ENCODE measurements at regions not wholly inside any gene's neighbourhood (a gene's known extent, or its start where the extent isn't known, plus 50 kb on each side); places are given as distances from the start of the nearest gene placed in this dataset.
A peak's percentile ranks its signal among the peaks of the same experiment; 100 is the strongest.

GRCh38 chr5:115050866-115051265 is 118.8 kb downstream of the TRIM36 start:
- no peak for DNase-seq
- H4K20me1 ChIP-seq (ENCODE audit: insufficient read depth, low read depth, low read length): no peaks in the 10 kb centered on the region
- H3K9me2 ChIP-seq (replicated peaks; ENCODE audit: insufficient read depth, low read length): no peaks in the 10 kb centered on the region
- no peaks in the 10 kb centered on the region for H3K79me2 ChIP-seq (ENCODE audit: low read length)
- no peaks in the 10 kb centered on the region for H3K36me3 ChIP-seq (ENCODE audit: insufficient read depth, low read length)
- no peaks in the 10 kb centered on the region for H3K27me3 ChIP-seq (ENCODE audit: low read length)
- no peak overlapping the region for H3K4me3 ChIP-seq (ENCODE audit: low read length)
- H3K4me2 ChIP-seq (ENCODE audit: low read depth, low read length, poor library complexity, severe bottlenecking): no peak overlapping the region
- no peak overlapping the region for H3K27ac ChIP-seq (ENCODE audit: low read length)
- H2AFZ ChIP-seq (ENCODE audit: low read length): no peak overlapping the region
- no peak overlapping the region for H3K9ac ChIP-seq (ENCODE audit: low read length)
- H3K4me1 ChIP-seq (ENCODE audit: low read length): no peaks in the 10 kb centered on the region
- no peaks in the 10 kb centered on the region for H3K9me3 ChIP-seq (ENCODE audit: low read length)

- Histone ChIP-seq H4K20me1 (ENCODE audit: insufficient read depth, low read depth, low read length) (no peaks in the 10 kb centered on the region), H3K9me2 (replicated peaks; ENCODE audit: insufficient read depth, low read length) (no peaks in the 10 kb centered on the region), H3K79me2 (ENCODE audit: low read length) (no peaks in the 10 kb centered on the region), H3K9me3 (ENCODE audit: low read length) (no peaks in the 10 kb centered on the region; the same call in 1 of the 2 replicates), H3K4me1 (ENCODE audit: low read length) (no peaks in the 10 kb centered on the region), H2AFZ (ENCODE audit: low read length) (no peak overlapping the region), H3K27me3 (ENCODE audit: low read length) (no peaks in the 10 kb centered on the region), H3K4me2 (ENCODE audit: low read depth, low read length, poor library complexity, severe bottlenecking) (no peak overlapping the region), H3K36me3 (ENCODE audit: insufficient read depth, low read length) (no peaks in the 10 kb centered on the region), H3K4me3 (ENCODE audit: low read length) (no peak overlapping the region), H3K27ac (ENCODE audit: low read length) (no peak overlapping the region), H3K9ac (ENCODE audit: low read length) (no peak overlapping the region)
- peak; percentile 74 for DNase-seq
These were observed 135.8 kb downstream of the TRIM36 start for GRCh38 chr5:115033861-115034260.

- Histone ChIP-seq H3K9ac (ENCODE audit: low read length) (no peak overlapping the region), H4K20me1 (ENCODE audit: insufficient read depth, low read depth, low read length) (no peaks in the 10 kb centered on the region), H2AFZ (ENCODE audit: low read length) (no peak overlapping the region), H3K4me2 (ENCODE audit: low read depth, low read length, poor library complexity, severe bottlenecking) (no peak overlapping the region), H3K9me3 (ENCODE audit: low read length) (no peaks in the 10 kb centered on the region), H3K9me2 (replicated peaks; ENCODE audit: insufficient read depth, low read length) (no peaks in the 10 kb centered on the region), H3K27me3 (ENCODE audit: low read length) (no peaks in the 10 kb centered on the region), H3K36me3 (ENCODE audit: insufficient read depth, low read length) (no peaks in the 10 kb centered on the region), H3K4me3 (ENCODE audit: low read length) (no peak overlapping the region), H3K79me2 (ENCODE audit: low read length) (no peaks in the 10 kb centered on the region), H3K27ac (ENCODE audit: low read length) (no peak overlapping the region), H3K4me1 (ENCODE audit: low read length) (no peaks in the 10 kb centered on the region)
- DNase-seq: no peak
These were observed 141.2 kb downstream of the TRIM36 start for GRCh38 chr5:115028557-115028956.

DNA sequence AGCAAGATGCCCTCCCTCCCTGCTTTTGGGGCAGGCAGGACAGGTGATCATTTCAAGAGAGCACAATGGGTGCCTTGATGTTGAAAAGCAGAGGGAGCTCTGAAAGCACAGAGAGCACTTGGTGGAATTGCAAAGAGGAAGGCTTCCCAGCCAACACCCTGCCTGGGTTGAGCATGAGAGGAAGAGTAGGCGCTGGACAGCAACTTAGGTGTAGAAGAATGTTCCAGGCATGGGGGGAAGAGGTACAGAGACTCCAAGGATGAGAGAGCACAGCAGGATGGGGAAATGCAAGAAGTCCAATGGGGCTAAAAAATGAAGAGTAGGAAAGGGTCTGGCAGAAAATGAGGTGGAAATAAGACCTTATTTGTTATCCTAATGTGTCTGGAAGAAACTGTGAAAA is 144.8 kb downstream of the TRIM36 start:
- DNase-seq: no peak
- Histone ChIP-seq H3K9me2 (replicated peaks; ENCODE audit: insufficient read depth, low read length) (no peaks in the 10 kb centered on the region), H3K79me2 (ENCODE audit: low read length) (no peaks in the 10 kb centered on the region), H3K4me2 (ENCODE audit: low read depth, low read length, poor library complexity, severe bottlenecking) (no peak overlapping the region), H2AFZ (ENCODE audit: low read length) (no peak overlapping the region), H3K9ac (ENCODE audit: low read length) (no peak overlapping the region), H3K27ac (ENCODE audit: low read length) (no peak overlapping the region), H4K20me1 (ENCODE audit: insufficient read depth, low read depth, low read length) (no peaks in the 10 kb centered on the region), H3K4me1 (ENCODE audit: low read length) (no peaks in the 10 kb centered on the region), H3K9me3 (ENCODE audit: low read length) (no peaks in the 10 kb centered on the region), H3K36me3 (ENCODE audit: insufficient read depth, low read length) (no peaks in the 10 kb centered on the region), H3K4me3 (ENCODE audit: low read length) (no peak overlapping the region), H3K27me3 (ENCODE audit: low read length) (no peaks in the 10 kb centered on the region)

GRCh38 chr5:115022303-115022702 is 147.4 kb downstream of the TRIM36 start:
- H2AFZ ChIP-seq (ENCODE audit: low read length): no peak overlapping the region
- no peaks in the 10 kb centered on the region for H3K36me3 ChIP-seq (ENCODE audit: insufficient read depth, low read length)
- no peaks in the 10 kb centered on the region for H3K9me2 ChIP-seq (replicated peaks; ENCODE audit: insufficient read depth, low read length)
- no peak overlapping the region for H3K9ac ChIP-seq (ENCODE audit: low read length)
- no peak overlapping the region for H3K4me3 ChIP-seq (ENCODE audit: low read length)
- no peak overlapping the region for H3K4me2 ChIP-seq (ENCODE audit: low read depth, low read length, poor library complexity, severe bottlenecking)
- H3K4me1 ChIP-seq (ENCODE audit: low read length): no peaks in the 10 kb centered on the region
- DNase-seq: no peak
- no peaks in the 10 kb centered on the region for H3K27me3 ChIP-seq (ENCODE audit: low read length)
- H3K9me3 ChIP-seq (ENCODE audit: low read length): no peaks in the 10 kb centered on the region
- H4K20me1 ChIP-seq (ENCODE audit: insufficient read depth, low read depth, low read length): no peaks in the 10 kb centered on the region
- H3K27ac ChIP-seq (ENCODE audit: low read length): no peak overlapping the region
- H3K79me2 ChIP-seq (ENCODE audit: low read length): no peaks in the 10 kb centered on the region

- Histone ChIP-seq H3K79me2 (ENCODE audit: low read length) (no peaks in the 10 kb centered on the region), H4K20me1 (ENCODE audit: insufficient read depth, low read depth, low read length) (no peaks in the 10 kb centered on the region), H3K9me2 (replicated peaks; ENCODE audit: insufficient read depth, low read length) (no peaks in the 10 kb centered on the region), H3K4me3 (ENCODE audit: low read length) (no peak overlapping the region), H3K27ac (ENCODE audit: low read length) (no peak overlapping the region), H3K9ac (ENCODE audit: low read length) (no peak overlapping the region), H3K9me3 (ENCODE audit: low read length) (no peaks in the 10 kb centered on the region), H2AFZ (ENCODE audit: low read length) (no peak overlapping the region), H3K4me2 (ENCODE audit: low read depth, low read length, poor library complexity, severe bottlenecking) (no peak overlapping the region), H3K4me1 (ENCODE audit: low read length) (no peaks in the 10 kb centered on the region), H3K36me3 (ENCODE audit: insufficient read depth, low read length) (no peaks in the 10 kb centered on the region), H3K27me3 (ENCODE audit: low read length) (no peaks in the 10 kb centered on the region)
- DNase-seq: no peak
These were observed 153.1 kb downstream of the TRIM36 start for GRCh38 chr5:115016646-115017045.

DNA sequence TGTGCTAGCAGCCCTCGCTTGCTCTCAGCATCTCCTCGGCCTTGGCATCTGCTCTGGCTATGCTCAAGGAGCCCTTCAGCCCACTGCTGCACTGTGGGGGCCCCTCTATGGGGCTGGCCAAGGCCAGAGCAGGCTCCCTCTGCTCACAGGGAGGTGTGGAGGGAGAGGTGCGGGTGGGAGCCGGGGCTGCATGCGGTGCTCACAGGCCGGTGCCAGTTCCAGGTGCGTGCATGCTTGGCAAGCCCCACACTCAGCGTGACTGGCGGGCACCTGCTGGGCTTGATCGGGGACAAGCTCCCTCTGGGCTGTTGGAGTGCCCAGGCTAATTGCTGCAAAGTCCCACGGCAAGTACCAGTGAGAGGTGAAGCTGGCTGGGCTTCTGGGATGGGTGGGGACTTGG is 170.5 kb downstream of the TRIM36 start:
- Histone ChIP-seq H3K36me3 (ENCODE audit: insufficient read depth, low read length) (no peaks in the 10 kb centered on the region), H2AFZ (ENCODE audit: low read length) (no peak overlapping the region), H3K4me1 (ENCODE audit: low read length) (no peaks in the 10 kb centered on the region), H3K27me3 (ENCODE audit: low read length) (no peaks in the 10 kb centered on the region), H3K4me2 (ENCODE audit: low read depth, low read length, poor library complexity, severe bottlenecking) (no peak overlapping the region), H3K9me2 (replicated peaks; ENCODE audit: insufficient read depth, low read length) (no peaks in the 10 kb centered on the region), H3K9ac (ENCODE audit: low read length) (no peak overlapping the region), H3K27ac (ENCODE audit: low read length) (no peak overlapping the region), H3K4me3 (ENCODE audit: low read length) (no peak overlapping the region), H3K79me2 (ENCODE audit: low read length) (no peaks in the 10 kb centered on the region), H4K20me1 (ENCODE audit: insufficient read depth, low read depth, low read length) (no peaks in the 10 kb centered on the region), H3K9me3 (ENCODE audit: low read length) (no peaks in the 10 kb centered on the region)
- no peak for DNase-seq

GRCh38 chr5:114989512-114989911 is 180.2 kb downstream of the TRIM36 start:
- Histone ChIP-seq H4K20me1 (ENCODE audit: insufficient read depth, low read depth, low read length) (no peaks in the 10 kb centered on the region), H3K4me1 (ENCODE audit: low read length) (no peaks in the 10 kb centered on the region), H3K4me3 (ENCODE audit: low read length) (no peak overlapping the region), H3K4me2 (ENCODE audit: low read depth, low read length, poor library complexity, severe bottlenecking) (no peak overlapping the region), H3K9ac (ENCODE audit: low read length) (no peak overlapping the region), H2AFZ (ENCODE audit: low read length) (no peak overlapping the region), H3K9me3 (ENCODE audit: low read length) (no peaks in the 10 kb centered on the region), H3K27ac (ENCODE audit: low read length) (no peak overlapping the region), H3K36me3 (ENCODE audit: insufficient read depth, low read length) (no peaks in the 10 kb centered on the region), H3K27me3 (ENCODE audit: low read length) (no peaks in the 10 kb centered on the region), H3K79me2 (ENCODE audit: low read length) (no peaks in the 10 kb centered on the region), H3K9me2 (replicated peaks; ENCODE audit: insufficient read depth, low read length) (no peaks in the 10 kb centered on the region)
- no peak for DNase-seq

- Histone ChIP-seq H3K27me3 (ENCODE audit: low read length) (no peaks in the 10 kb centered on the region), H3K9me2 (replicated peaks; ENCODE audit: insufficient read depth, low read length) (no peaks in the 10 kb centered on the region), H2AFZ (ENCODE audit: low read length) (no peak overlapping the region), H4K20me1 (ENCODE audit: insufficient read depth, low read depth, low read length) (no peaks in the 10 kb centered on the region), H3K4me2 (ENCODE audit: low read depth, low read length, poor library complexity, severe bottlenecking) (no peak overlapping the region), H3K9me3 (ENCODE audit: low read length) (no peaks in the 10 kb centered on the region), H3K79me2 (ENCODE audit: low read length) (no peaks in the 10 kb centered on the region), H3K4me3 (ENCODE audit: low read length) (no peak overlapping the region), H3K4me1 (ENCODE audit: low read length) (no peaks in the 10 kb centered on the region), H3K36me3 (ENCODE audit: insufficient read depth, low read length) (no peaks in the 10 kb centered on the region), H3K27ac (ENCODE audit: low read length) (no peak overlapping the region), H3K9ac (ENCODE audit: low read length) (no peak overlapping the region)
- DNase-seq: no peak
These were observed 181.6 kb downstream of the TRIM36 start for GRCh38 chr5:114988096-114988495.
